Epithelial cell of esophagus (primary cell): ENCODE measurements at regions not wholly inside any gene's neighbourhood (a gene's known extent, or its start where the extent isn't known, plus 50 kb on each side); places are given as distances from the start of the nearest gene placed in this dataset.
A peak's percentile ranks its signal among the peaks of the same experiment; 100 is the strongest.
"Not testable (repeated sequence)": the region's sequence is repeated elsewhere in the genome, so short reads cannot be mapped to it uniquely, and the experiment has no call there.

ENCODE experiments used
- DNase-seq: peaks from one replicate; pipeline ENCODE4 v3.0.0; 2010; ENCODE audit warnings: low read depth
- H3K4me3 ChIP-seq: 2 replicates; pipeline ENCODE4 v1.5.1; 2011; ENCODE audit warnings: mild to moderate bottlenecking, low read length, control low read depth
- CTCF ChIP-seq: IDR thresholded peaks from 2 replicates; pipeline ENCODE4 v1.5.1; 2011; ENCODE audit warnings: low read depth, mild to moderate bottlenecking, low read length, control low read depth, inconsistent platforms; ENCODE audit not compliant: insufficient read depth; ENCODE audit errors: missing control alignments

- DNase-seq: no peak
- no peak for TF ChIP-seq CTCF
- H3K4me3 ChIP-seq: no peak overlapping the region
Measured at GRCh38 chr7:149588930-149589329, 91.3 kb upstream of the ZNF746 start.

- no peak overlapping the region for H3K4me3 ChIP-seq
- DNase-seq: peak; percentile 51
- TF ChIP-seq CTCF: no peak
Measured at GRCh38 chr7:149586646-149587645, 89.3 kb upstream of the ZNF746 start.

GRCh38 chr7:149584530-149584929 is 86.9 kb upstream of the ZNF746 start:
- DNase-seq: no peak
- no peak overlapping the region for H3K4me3 ChIP-seq
- TF ChIP-seq CTCF: no peak

GRCh38 chr7:149584009-149584408 is 86.4 kb upstream of the ZNF746 start:
- TF ChIP-seq CTCF: no peak

GRCh38 chr7:149580328-149580727 is 82.7 kb upstream of the ZNF746 start:
- no peak for DNase-seq
- TF ChIP-seq CTCF: no peak
- no peak overlapping the region for H3K4me3 ChIP-seq

More at GRCh38 chr7:149584009-149584408, 86.4 kb upstream of the ZNF746 start:
- no peak overlapping the region for H3K4me3 ChIP-seq
- DNase-seq: no peak

GRCh38 chr7:149579365-149579764 is 81.8 kb upstream of the ZNF746 start:
- not testable (repeated sequence) for DNase-seq, H3K4me3 ChIP-seq

GRCh38 chr7:149574428-149574827 is 76.8 kb upstream of the ZNF746 start:
- H3K4me3 ChIP-seq, DNase-seq: not testable (repeated sequence)

GRCh38 chr7:149573519-149573918 is 75.9 kb upstream of the ZNF746 start:
- no peak overlapping the region for H3K4me3 ChIP-seq
- TF ChIP-seq CTCF: no peak
- DNase-seq: no peak

- not testable (repeated sequence) for H3K4me3 ChIP-seq, DNase-seq
Measured at GRCh38 chr7:149572920-149573319, 75.3 kb upstream of the ZNF746 start.
